HCT116 (cell line): ENCODE measurements at regions not wholly inside any gene's neighbourhood (a gene's known extent, or its start where the extent isn't known, plus 50 kb on each side); places are given as distances from the start of the nearest gene placed in this dataset.

ENCODE experiments used
- CEBPB ChIP-seq: IDR thresholded peaks from 2 replicates; pipeline ENCODE4 v1.6.1; 2012; ENCODE audit warnings: low read depth
- CTCF ChIP-seq, 3 experiments: fragments of 200-600 bp in 1 of 3; sonication (generic) in 1 of 3; IDR thresholded peaks in 2 of 3; conservative IDR thresholded peaks in 1 of 3; 2 replicates each; pipeline ENCODE4 v1.5.1; 2012 to 2017; ENCODE audit warnings: low read depth in 2 of 3, low read length in 2 of 3, antibody characterized with exemption in 1 of 3, borderline replicate concordance in 1 of 3, control low read depth in 1 of 3, mild to moderate bottlenecking in 1 of 3, mixed read lengths in 1 of 3, mixed run types in 1 of 3, moderate library complexity in 1 of 3; ENCODE audit not compliant: insufficient read depth in 1 of 3
- EGR1 ChIP-seq: IDR thresholded peaks from 2 replicates; pipeline ENCODE4 v1.6.1; 2012; ENCODE audit warnings: low read depth
- EZH2 ChIP-seq: fragments of 200-600 bp; sonication (generic); IDR thresholded peaks from 2 replicates; pipeline ENCODE4 v1.6.1; 2017; ENCODE audit warnings: antibody characterized with exemption, mixed run types
- POLR2A ChIP-seq: IDR thresholded peaks from 2 replicates; pipeline ENCODE4 v1.7.0; 2011; ENCODE audit warnings: borderline replicate concordance; ENCODE audit not compliant: insufficient read depth, insufficient read length; ENCODE audit errors: extremely low read depth
- POLR2AphosphoS5 ChIP-seq: IDR thresholded peaks from 2 replicates; pipeline ENCODE4 v1.6.1; 2011; ENCODE audit warnings: mild to moderate bottlenecking, low read depth, low read length, moderate library complexity
- SIN3A ChIP-seq: IDR thresholded peaks from 2 replicates; pipeline ENCODE4 v1.6.1; 2012; ENCODE audit warnings: low read depth
- ZNF274 ChIP-seq: fragments of 200-500 bp; sonication (Bioruptor generic); IDR thresholded peaks from 2 replicates; pipeline ENCODE4 v1.6.1; 2014; ENCODE audit warnings: mild to moderate bottlenecking, low read depth, low read length, inconsistent platforms
- TF ChIP-seq, protein P1 (sequence below): IDR thresholded peaks from 2 replicates; pipeline ENCODE4 v1.6.1; 2012; ENCODE audit warnings: low read depth

DNA sequence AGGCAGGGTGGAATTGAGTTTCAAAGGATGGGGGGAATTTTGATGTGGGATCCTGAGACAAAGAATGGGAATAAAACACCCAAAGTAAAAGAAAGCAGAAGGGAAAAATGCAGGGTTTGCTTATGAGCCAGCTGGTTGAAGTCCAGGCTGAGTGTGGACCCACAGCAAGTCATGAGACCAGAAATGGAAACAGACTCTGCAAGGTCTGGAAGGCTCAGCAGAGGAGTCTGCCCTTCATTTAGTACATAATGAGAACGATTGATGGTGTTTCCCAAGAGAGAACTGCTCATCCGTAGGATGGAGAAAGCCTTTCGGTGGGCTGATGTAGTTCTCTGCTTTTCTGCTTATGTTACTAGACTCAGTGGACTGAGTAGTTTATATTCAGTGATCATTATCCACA, 259.1 kb downstream of the C4orf33 start:
- TF ChIP-seq CEBPB (no peak), EZH2 (no peak), EGR1 (no peak), CTCF (IDR thresholded peaks at IDR 0.05 in 2 of 3, conservative IDR thresholded peaks at IDR 0.05 in 1 of 3; ENCODE audit: borderline replicate concordance in 1 of 3, insufficient read depth in 1 of 3, low read depth in 2 of 3, low read length in 2 of 3) (no peak), POLR2A (no peak), ZNF274 (no peak), POLR2AphosphoS5 (no peak), SIN3A (no peak)
- TF ChIP-seq, protein P1, sequence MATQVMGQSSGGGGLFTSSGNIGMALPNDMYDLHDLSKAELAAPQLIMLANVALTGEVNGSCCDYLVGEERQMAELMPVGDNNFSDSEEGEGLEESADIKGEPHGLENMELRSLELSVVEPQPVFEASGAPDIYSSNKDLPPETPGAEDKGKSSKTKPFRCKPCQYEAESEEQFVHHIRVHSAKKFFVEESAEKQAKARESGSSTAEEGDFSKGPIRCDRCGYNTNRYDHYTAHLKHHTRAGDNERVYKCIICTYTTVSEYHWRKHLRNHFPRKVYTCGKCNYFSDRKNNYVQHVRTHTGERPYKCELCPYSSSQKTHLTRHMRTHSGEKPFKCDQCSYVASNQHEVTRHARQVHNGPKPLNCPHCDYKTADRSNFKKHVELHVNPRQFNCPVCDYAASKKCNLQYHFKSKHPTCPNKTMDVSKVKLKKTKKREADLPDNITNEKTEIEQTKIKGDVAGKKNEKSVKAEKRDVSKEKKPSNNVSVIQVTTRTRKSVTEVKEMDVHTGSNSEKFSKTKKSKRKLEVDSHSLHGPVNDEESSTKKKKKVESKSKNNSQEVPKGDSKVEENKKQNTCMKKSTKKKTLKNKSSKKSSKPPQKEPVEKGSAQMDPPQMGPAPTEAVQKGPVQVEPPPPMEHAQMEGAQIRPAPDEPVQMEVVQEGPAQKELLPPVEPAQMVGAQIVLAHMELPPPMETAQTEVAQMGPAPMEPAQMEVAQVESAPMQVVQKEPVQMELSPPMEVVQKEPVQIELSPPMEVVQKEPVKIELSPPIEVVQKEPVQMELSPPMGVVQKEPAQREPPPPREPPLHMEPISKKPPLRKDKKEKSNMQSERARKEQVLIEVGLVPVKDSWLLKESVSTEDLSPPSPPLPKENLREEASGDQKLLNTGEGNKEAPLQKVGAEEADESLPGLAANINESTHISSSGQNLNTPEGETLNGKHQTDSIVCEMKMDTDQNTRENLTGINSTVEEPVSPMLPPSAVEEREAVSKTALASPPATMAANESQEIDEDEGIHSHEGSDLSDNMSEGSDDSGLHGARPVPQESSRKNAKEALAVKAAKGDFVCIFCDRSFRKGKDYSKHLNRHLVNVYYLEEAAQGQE, result no peak
